GM12878 (cell line): ENCODE measurements at regions not wholly inside any gene's neighbourhood (a gene's known extent, or its start where the extent isn't known, plus 50 kb on each side); places are given as distances from the start of the nearest gene placed in this dataset.

ENCODE experiments used
- ATAC-seq: fragments of 200-7000 bp; cut with Tn5 transposase; 3 replicates; pipeline ENCODE4 v1.9.1; 2020; ENCODE audit warnings: mild to moderate bottlenecking, moderate library complexity
- BruUV-seq: library from RNA; stranded (reverse); fragments of 400-500 nt; replicated peaks from 2 replicates; lab custom pipeline; 2021; lab: Mats Ljungman, UMichigan
- CTCF ChIA-PET: fragments of 300-600 bp; sonication (Branson Sonifier 250); formaldehyde crosslinking; extraction: SDS; loops from one replicate; lab custom pipeline; 2021; ENCODE audit warnings: inconsistent platforms; lab: Yijun Ruan, JAX
- POLR2A ChIA-PET: fragments of 350-600 bp; formaldehyde crosslinking; extraction: SDS; loops from one replicate; lab custom pipeline; 2021; ENCODE audit warnings: inconsistent platforms; lab: Charles Lee
- RAD21 ChIA-PET: fragments of 300-600 bp; sonication (Branson Sonifier 250); formaldehyde crosslinking; loops from one replicate; lab custom pipeline; 2023; ENCODE audit warnings: antibody characterized with exemption; ENCODE audit not compliant: unreplicated experiment; lab: Charles Lee
- SMC1A ChIA-PET: fragments of 300-600 bp; sonication (Branson Sonifier 250); formaldehyde crosslinking; loops from one replicate; lab custom pipeline; 2023; ENCODE audit not compliant: unreplicated experiment, uncharacterized antibody; lab: Charles Lee
- DNase-seq: peaks from one replicate; pipeline ENCODE4 v3.0.0-alpha.2; 2011; ENCODE audit warnings: low read depth, low spot score
- FAIRE-seq: peaks from 3 replicates; lab custom pipeline; 2011; peaks lifted over from hg19 to GRCh38; lab: Jason Lieb, UNC
- H2AFZ ChIP-seq: 2 replicates; pipeline ENCODE4 v1.6.0; 2011; ENCODE audit warnings: low read depth, low read length, control low read depth; ENCODE audit not compliant: control insufficient read depth
- H3K27ac ChIP-seq: 2 replicates; pipeline ENCODE4 v1.5.1; 2011; ENCODE audit warnings: control low read depth; ENCODE audit not compliant: control insufficient read depth, insufficient read depth
- H3K27me3 ChIP-seq, 2 experiments: replicated peaks in 1 of 2; 2 replicates each; pipeline versions ENCODE4 v1.6.0 to v1.6.1; 2011; ENCODE audit warnings: low read length in 1 of 2; ENCODE audit not compliant: control insufficient read depth in 2 of 2, insufficient read depth in 2 of 2
- H3K36me3 ChIP-seq, 2 experiments: 2 replicates each; pipeline ENCODE4 v1.5.1; 2011; ENCODE audit warnings: low read length in 1 of 2; ENCODE audit not compliant: control insufficient read depth in 2 of 2, insufficient read depth in 2 of 2
- H3K4me1 ChIP-seq: 2 replicates; pipeline ENCODE4 v1.6.1; 2011; ENCODE audit warnings: mild to moderate bottlenecking, low read length, moderate library complexity, mixed read lengths; ENCODE audit not compliant: control insufficient read depth, insufficient read depth
- H3K4me2 ChIP-seq: 2 replicates; pipeline ENCODE4 v1.6.0; 2011; ENCODE audit warnings: control low read depth; ENCODE audit not compliant: control insufficient read depth, insufficient read depth
- H3K4me3 ChIP-seq: fragments of 200-600 bp; sonication (generic); 2 replicates; pipeline ENCODE4 v1.5.1; 2016
- H3K79me2 ChIP-seq: 2 replicates; pipeline ENCODE4 v1.6.0; 2011; ENCODE audit warnings: low read length; ENCODE audit not compliant: control insufficient read depth, insufficient read depth
- H3K9ac ChIP-seq: 2 replicates; pipeline ENCODE4 v1.8.0; 2011; ENCODE audit warnings: low read length, control low read depth, mixed read lengths; ENCODE audit not compliant: control insufficient read depth, insufficient read depth
- H3K9me3 ChIP-seq: replicated peaks from 3 replicates; pipeline ENCODE4 v1.5.1; 2011; ENCODE audit warnings: mild to moderate bottlenecking, low read length; ENCODE audit not compliant: control insufficient read depth, insufficient read depth
- H4K20me1 ChIP-seq: 2 replicates; pipeline ENCODE4 v1.6.0; 2011; ENCODE audit not compliant: control insufficient read depth, insufficient read depth
- CEBPB ChIP-seq, 2 experiments: fragments of 150-350 bp in 1 of 2; IDR thresholded peaks; 2 replicates each; pipeline ENCODE4 v1.6.1; 2012 to 2014; ENCODE audit warnings: low read depth in 2 of 2, low read length in 2 of 2, borderline replicate concordance in 1 of 2, inconsistent platforms in 1 of 2
- E2F8 ChIP-seq: fragments of 450-650 bp; IDR thresholded peaks from 2 replicates; pipeline ENCODE4 v1.6.1; 2018; ENCODE audit warnings: mild to moderate bottlenecking, low read depth, moderate library complexity; ENCODE audit not compliant: partially characterized antibody
- IRF3 ChIP-seq: fragments of 450-650 bp; IDR thresholded peaks from 2 replicates; pipeline ENCODE4 v1.6.1; 2014; ENCODE audit warnings: mild to moderate bottlenecking
- JUNB ChIP-seq: IDR thresholded peaks from 2 replicates; pipeline ENCODE4 v1.6.1; 2016; ENCODE audit warnings: antibody characterized with exemption, mild to moderate bottlenecking
- KAT2A ChIP-seq: conservative IDR thresholded peaks from 2 replicates; pipeline ENCODE4 v1.6.1; 2011; ENCODE audit warnings: low read depth, low read length; ENCODE audit not compliant: control insufficient read depth
- MLLT1 ChIP-seq: fragments of 450-650 bp; IDR thresholded peaks from 2 replicates; pipeline ENCODE4 v1.6.1; 2016; ENCODE audit warnings: mild to moderate bottlenecking
- NKRF ChIP-seq: fragments of 450-650 bp; conservative IDR thresholded peaks from 2 replicates; pipeline ENCODE4 v1.6.1; 2017; ENCODE audit warnings: mild to moderate bottlenecking, moderate library complexity
- SREBF1 ChIP-seq: IDR thresholded peaks from 2 replicates; pipeline ENCODE4 v1.6.1; 2012; ENCODE audit warnings: mild to moderate bottlenecking, low read length
- WRNIP1 ChIP-seq: IDR thresholded peaks from 2 replicates; pipeline ENCODE4 v1.6.1; 2011; ENCODE audit warnings: low read depth, low read length, improper control_type of control experiment, borderline replicate concordance
- ZBTB40 ChIP-seq: fragments of 450-650 bp; IDR thresholded peaks from 2 replicates; pipeline ENCODE4 v1.6.1; 2016; ENCODE audit warnings: mild to moderate bottlenecking, moderate library complexity, borderline replicate concordance
- ZNF274 ChIP-seq: IDR thresholded peaks from one replicate; pipeline ENCODE4 v1.8.0; 2011; ENCODE audit not compliant: insufficient read length, insufficient read depth
- ZNF622 ChIP-seq: fragments of 450-650 bp; IDR thresholded peaks from 2 replicates; pipeline ENCODE4 v1.6.1; 2017; ENCODE audit warnings: mild to moderate bottlenecking, inconsistent platforms
- ZSCAN29 ChIP-seq: fragments of 450-650 bp; IDR thresholded peaks from 2 replicates; pipeline ENCODE4 v1.6.1; 2017; ENCODE audit warnings: mild to moderate bottlenecking, moderate library complexity
- WGBS: methylation state at CpG from one replicate; pipeline ENCODE4 v1.1.6; 2016; ENCODE audit warnings: low lambda C conversion rate; ENCODE audit not compliant: insufficient replicate concordance, insufficient coverage; ENCODE audit errors: missing lambda C conversion rate; 5-methylcytosine and 5-hydroxymethylcytosine counted together
- in situ Hi-C: fragments of 300-500 bp; cut with MboI; formaldehyde crosslinking; loops from 9 replicates; pipeline ENCODE4 v1.14.3; 2018; ENCODE audit warnings: mixed read lengths
- intact Hi-C: fragments of 100-400 bp; cut with micrococcal nuclease; formaldehyde crosslinking; loops from one replicate; pipeline ENCODE4 v1.14.2; 2022; ENCODE audit not compliant: unreplicated experiment

- 75% methylated on average over 4 of the region's 4 CpGs for WGBS
- in situ Hi-C loops: no loop called here
- Histone ChIP-seq H4K20me1 (no peaks in the 10 kb centered on the region), H3K4me3 (no peak overlapping the region)
- POLR2A ChIA-PET: no interaction called here
- TF ChIP-seq JUNB: no peak
- TF ChIP-seq CEBPB (IDR thresholded peaks at IDR 0.05; ENCODE audit: borderline replicate concordance in 1 of 2, low read depth in 2 of 2, low read length in 2 of 2): no peak
- no peak for TF ChIP-seq SREBF1
- TF ChIP-seq KAT2A: no peak
- TF ChIP-seq MLLT1: no peak
- TF ChIP-seq ZBTB40: no peak
- no peak for TF ChIP-seq ZSCAN29
- TF ChIP-seq ZNF622: no peak
- no peak for TF ChIP-seq IRF3
- TF ChIP-seq E2F8: no peak
- no peak for TF ChIP-seq NKRF
- no peak for TF ChIP-seq WRNIP1
- no peak for TF ChIP-seq ZNF274
- TF ChIP-seq, all 136 proteins: peak for 0
- ATAC-seq: no peak
- Histone ChIP-seq H3K9me3 (no peaks in the 10 kb centered on the region), H3K4me1 (peaks cover 2% of the 10 kb centered on the region; the same call in 1 of the 2 replicates), H3K4me2 (no peak overlapping the region), H3K9ac (no peak overlapping the region), H2AFZ (no peak overlapping the region), H3K27me3 (no peaks in the 10 kb centered on the region), H3K27ac (no peak overlapping the region), H3K79me2 (no peaks in the 10 kb centered on the region), H3K36me3 (no peaks in the 10 kb centered on the region)
- ChIA-PET SMC1A (no interaction called here), CTCF (interaction anchor here (1.4 kb wide), 1 partner anchor 36 kb away, joined by 3 read pairs; no protein-coding TSS in a partner anchor), RAD21 (no interaction called here)
- FAIRE-seq: no peak
- no TSS peak for BruUV-seq
- DNase-seq: no peak
- intact Hi-C loops: no loop called here
These were observed 158.2 kb upstream of the C14orf180 start for GRCh38 chr14:104421401-104421821.
